Transverse colon (tissue), 4 donors: ENCODE measurements at regions not wholly inside any gene's neighbourhood (a gene's known extent, or its start where the extent isn't known, plus 50 kb on each side); places are given as distances from the start of the nearest gene placed in this dataset.

Source experiments
- DNase-seq: peaks from one replicate; pipeline ENCODE4 v3.0.0-alpha.2; 2019
- H3K27ac ChIP-seq, 4 donors: fragments of 200-600 bp; sonication (generic); 2 replicates each; pipeline ENCODE4 v1.5.1; 2016 to 2018; ENCODE audit warnings: inconsistent platforms in 4 of 4
- H3K27me3 ChIP-seq: fragments of 200-600 bp; sonication (generic); 2 replicates; pipeline ENCODE4 v1.5.1; 2017; ENCODE audit warnings: inconsistent platforms
- H3K36me3 ChIP-seq, 4 donors: fragments of 200-600 bp; sonication (generic); 2 replicates each; pipeline ENCODE4 v1.5.1; 2017 to 2019; ENCODE audit warnings: inconsistent platforms in 4 of 4
- H3K4me1 ChIP-seq, 4 donors: fragments of 200-600 bp; sonication (generic); 2 replicates each; pipeline ENCODE4 v1.5.1; 2017 to 2020; ENCODE audit warnings: inconsistent platforms in 4 of 4
- H3K4me3 ChIP-seq, 4 donors: fragments of 200-600 bp; sonication (generic); 1 replicate in 1 of 4; 2 replicates in 3 of 4; pipeline versions ENCODE4 v1.5.1 to v1.6.1; 2017 to 2019; ENCODE audit warnings: inconsistent platforms in 4 of 4
- H3K9me3 ChIP-seq, 2 donors: fragments of 200-600 bp; sonication (generic); 2 replicates each; pipeline ENCODE4 v1.5.1; 2017 to 2019; ENCODE audit warnings: inconsistent platforms in 2 of 2
- CTCF ChIP-seq, 5 experiments: fragments of 200-600 bp in 3 of 5; fragments of 450-650 bp in 2 of 5; sonication (generic) in 3 of 5; IDR thresholded peaks; 1 replicate in 2 of 5; 2 replicates in 3 of 5; pipeline ENCODE4 v1.5.1; 2016 to 2017; ENCODE audit warnings: antibody characterized with exemption in 5 of 5, inconsistent platforms in 3 of 5, mild to moderate bottlenecking in 2 of 5, moderate library complexity in 1 of 5
- EP300 ChIP-seq: sonication (generic); formaldehyde crosslinking; IDR thresholded peaks from one replicate; pipeline ENCODE4 v1.6.1; 2017; ENCODE audit warnings: antibody characterized with exemption, low read depth
- POLR2A ChIP-seq: fragments of 450-650 bp; IDR thresholded peaks from one replicate; pipeline ENCODE4 v1.6.1; 2016; ENCODE audit warnings: antibody characterized with exemption, mild to moderate bottlenecking, moderate library complexity
- POLR2AphosphoS5 ChIP-seq, 3 donors: sonication (generic); formaldehyde crosslinking; IDR thresholded peaks; one replicate each; pipeline ENCODE4 v1.6.1; 2016; ENCODE audit warnings: antibody characterized with exemption in 3 of 3
- WGBS, 2 donors: methylation state at CpG; one replicate each; pipeline ENCODE4 v1.1.5; 2018; ENCODE audit warnings: low coverage in 1 of 2; 5-methylcytosine and 5-hydroxymethylcytosine counted together
- in situ Hi-C, 4 donors: fragments of 200-750 bp; cut with MboI; loops; one replicate each; pipeline versions ENCODE4 v1.15.0 to v1.15.1; 2017; ENCODE audit warnings: low sequenced_read_pairs in 3 of 4, low pct_ligation_motif_present in 1 of 4, low pct_unique_long_range_greater_than_20kb in 1 of 4
- intact Hi-C: fragments of 100-400 bp; cut with DNase I; formaldehyde crosslinking; loops from one replicate; pipeline ENCODE4 v1.15.1; 2023; ENCODE audit warnings: low total_unique reads

DNA sequence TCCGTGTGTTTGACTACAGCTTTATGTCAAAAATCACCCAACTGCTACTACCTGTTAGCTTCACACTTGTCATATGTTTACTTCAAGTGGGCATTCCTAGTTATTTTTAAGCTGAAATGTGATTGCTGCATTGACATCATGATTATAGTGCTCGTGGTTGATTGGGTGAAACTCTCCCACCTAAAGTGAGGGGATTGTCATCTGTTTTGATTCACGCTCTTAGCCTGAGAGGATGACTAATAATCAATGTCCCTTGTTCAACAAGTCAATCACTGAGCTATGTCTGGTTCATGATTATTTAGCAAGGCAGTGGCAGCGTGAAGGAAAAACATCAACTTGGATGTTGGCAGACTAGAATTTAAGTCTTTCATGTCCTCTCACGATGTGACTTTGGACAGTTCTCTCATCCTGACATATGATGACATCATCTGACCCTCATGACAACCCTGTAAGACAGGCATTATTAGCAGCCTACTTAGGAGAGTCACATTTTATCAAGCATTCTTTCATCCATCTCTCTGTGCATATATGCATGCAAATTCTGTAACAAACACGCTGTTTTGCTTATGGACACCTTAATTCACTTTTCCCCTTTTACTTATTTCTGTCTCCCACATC is 352.6 kb upstream of the ZMIZ1 start:
- H3K4me3 ChIP-seq = no peak overlapping the region
- in situ Hi-C loops = no loop called here
- H3K4me1 ChIP-seq = no peaks in the 10 kb centered on the region
- no peaks in the 10 kb centered on the region for H3K36me3 ChIP-seq
- no peak overlapping the region for H3K27ac ChIP-seq
- 83 to 84% methylated on average over 6 of the region's 6 CpGs for WGBS, 2 donors
- DNase-seq = no peak
- TF ChIP-seq CTCF (IDR thresholded peaks at IDR 0.05) (no peak), POLR2A (no peak), POLR2AphosphoS5 (IDR thresholded peaks at IDR 0.05) (no peak), EP300 (no peak)
- intact Hi-C loops = no loop called here
- H3K9me3 ChIP-seq = no peaks in the 10 kb centered on the region
- no peaks in the 10 kb centered on the region for H3K27me3 ChIP-seq

- in situ Hi-C loops (no loop called here), intact Hi-C loops (no loop called here)
- H3K27me3 ChIP-seq = no peaks in the 10 kb centered on the region
- no peaks in the 10 kb centered on the region for H3K9me3 ChIP-seq
- H3K4me1 ChIP-seq = no peaks in the 10 kb centered on the region
- TF ChIP-seq POLR2A (no peak), POLR2AphosphoS5 (IDR thresholded peaks at IDR 0.05) (no peak), EP300 (no peak), CTCF (IDR thresholded peaks at IDR 0.05) (no peak)
- H3K27ac ChIP-seq = peak overlapping the region in 2 of 4 donors; percentile 11
- peak; percentile 15 for DNase-seq
- 79% methylated on average over 5 of the region's 5 CpGs; no CpG with 5 or more reads in 1 of the 2 donors for WGBS, 2 donors
- no peak overlapping the region for H3K4me3 ChIP-seq
- no peaks in the 10 kb centered on the region for H3K36me3 ChIP-seq
These were observed 351.6 kb upstream of the ZMIZ1 start for GRCh38 chr10:78717200-78717599.

DNA sequence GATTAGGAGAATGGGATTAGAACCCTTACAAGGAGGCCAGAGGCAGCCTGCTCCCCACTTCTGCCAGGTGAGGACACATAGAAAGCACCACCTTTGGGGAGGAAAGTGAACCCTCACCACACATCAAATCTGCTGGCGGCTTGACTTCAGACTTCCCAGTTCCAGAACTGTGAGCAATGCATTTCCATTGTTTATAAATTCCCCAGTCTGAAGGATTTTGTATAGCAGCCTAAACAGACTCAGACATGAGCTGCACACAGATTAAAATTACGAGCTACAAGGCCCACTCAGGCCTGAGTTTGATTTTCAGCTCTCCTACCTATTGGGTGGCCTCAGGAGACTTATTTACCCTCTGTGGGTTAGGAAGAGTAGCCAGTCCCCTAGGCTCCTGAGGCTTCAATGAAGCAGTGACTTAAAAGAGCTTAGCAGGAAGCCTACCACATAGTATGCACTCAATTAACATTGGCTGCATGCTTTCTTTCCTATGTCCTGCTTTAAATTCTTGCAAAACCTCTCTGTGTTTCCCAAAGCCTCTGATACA is 350.7 kb upstream of the ZMIZ1 start:
- DNase-seq = no peak
- TF ChIP-seq EP300 (no peak), POLR2A (no peak), POLR2AphosphoS5 (IDR thresholded peaks at IDR 0.05) (no peak), CTCF (IDR thresholded peaks at IDR 0.05) (no peak)
- no peak overlapping the region for H3K4me3 ChIP-seq
- intact Hi-C loops (no loop called here), in situ Hi-C loops (no loop called here)
- H3K4me1 ChIP-seq = no peaks in the 10 kb centered on the region
- H3K9me3 ChIP-seq = no peaks in the 10 kb centered on the region
- no peaks in the 10 kb centered on the region for H3K27me3 ChIP-seq
- no peaks in the 10 kb centered on the region for H3K36me3 ChIP-seq
- 57% methylated on average over 2 of the region's 2 CpGs; no CpG with 5 or more reads in 1 of the 2 donors for WGBS, 2 donors
- H3K27ac ChIP-seq = peak overlapping the region in 2 of 4 donors; percentile 11

GRCh38 chr10:78719276-78719675 is 349.5 kb upstream of the ZMIZ1 start:
- Histone ChIP-seq H3K27me3 (peaks cover under 1% of the 10 kb centered on the region), H3K9me3 (no peaks in the 10 kb centered on the region), H3K36me3 (no peaks in the 10 kb centered on the region), H3K4me1 (no peaks in the 10 kb centered on the region), H3K4me3 (no peak overlapping the region), H3K27ac (no peak overlapping the region)
- intact Hi-C loops (no loop called here), in situ Hi-C loops (no loop called here)
- TF ChIP-seq POLR2A (no peak), POLR2AphosphoS5 (IDR thresholded peaks at IDR 0.05) (no peak), CTCF (IDR thresholded peaks at IDR 0.05) (no peak), EP300 (no peak)
- 86% methylated on average over 10 of the region's 10 CpGs; no CpG with 5 or more reads in 1 of the 2 donors for WGBS, 2 donors
- DNase-seq = no peak
